ENCODE measurements at regions not wholly inside any gene's neighbourhood (a gene's known extent, or its start where the extent isn't known, plus 50 kb on each side); places are given as distances from the start of the nearest gene placed in this dataset.

DNA sequence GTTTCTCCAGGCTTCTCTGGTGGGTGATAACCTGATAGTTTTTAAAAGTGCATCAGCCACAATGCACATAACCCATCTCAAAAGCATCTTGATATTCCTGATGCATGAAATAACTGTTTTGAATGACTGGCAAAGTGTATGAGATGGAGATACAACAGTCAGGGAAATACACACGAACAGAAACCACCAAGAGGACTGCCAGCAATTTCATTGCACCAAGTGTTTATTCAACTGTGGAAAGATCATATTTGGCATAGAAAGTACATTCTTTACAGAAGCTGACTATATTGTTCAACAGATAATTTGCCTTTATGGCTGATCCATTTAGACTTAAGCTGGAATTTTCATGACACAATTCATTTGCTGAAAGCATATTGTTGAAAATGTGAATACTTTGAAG lies 139.5 kb downstream of the SLIT2 start:
- H3K27ac Mint-ChIP-seq, result no peak overlapping the region

DNA sequence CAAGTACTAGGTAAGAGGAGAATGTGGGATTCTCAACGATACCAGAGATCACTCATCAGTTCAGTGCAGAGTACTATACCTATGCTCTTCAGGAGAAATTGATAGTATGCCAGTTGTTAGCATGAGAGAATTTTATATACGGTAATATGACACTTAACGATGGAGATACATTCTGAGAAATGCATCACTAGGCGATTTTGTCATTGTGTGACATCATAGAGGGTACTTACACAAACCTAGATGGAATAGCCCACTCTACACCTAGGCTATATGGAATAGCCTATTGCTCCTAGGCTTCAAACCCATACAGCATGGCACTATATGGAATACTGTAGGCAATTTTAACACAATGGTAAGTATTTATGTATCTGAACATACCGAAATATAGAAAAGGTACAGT lies 140.2 kb downstream of the SLIT2 start:
- Mint-ChIP-seq H3K27ac (no peak overlapping the region), H3K27me3 (ENCODE audit: low read depth in 2 of 2) (no peaks in the 10 kb centered on the region), H3K4me1 (no peaks in the 10 kb centered on the region), H3K9me3 (no peaks in the 10 kb centered on the region), H3K36me3 (no peaks in the 10 kb centered on the region), H3K4me3 (no peak overlapping the region)
- 86% methylated on average over 5 of the region's 5 CpGs for WGBS (ENCODE audit: insufficient coverage)
- no peaks in the 10 kb centered on the region for H3K4me1 ChIP-seq (ENCODE audit: control insufficient read depth, insufficient read depth, low read length)
- no peaks in the 10 kb centered on the region for H3K27me3 ChIP-seq (ENCODE audit: control insufficient read depth, insufficient read depth, low read length)
- no peaks in the 10 kb centered on the region for H3K36me3 ChIP-seq (ENCODE audit: control insufficient read depth, insufficient read depth, low read length)
- no peak overlapping the region for H3K27ac ChIP-seq (ENCODE audit: low read length)
- ATAC-seq (no peak), DNase-seq (no peak)
- no peaks in the 10 kb centered on the region for H3K9me3 ChIP-seq (ENCODE audit: control insufficient read depth, insufficient read depth, low read length)
- H3K4me3 ChIP-seq (ENCODE audit: low read length), result no peak overlapping the region
- intact Hi-C loops (cut with micrococcal nuclease), result no loop called here
- TF ChIP-seq, protein P1, sequence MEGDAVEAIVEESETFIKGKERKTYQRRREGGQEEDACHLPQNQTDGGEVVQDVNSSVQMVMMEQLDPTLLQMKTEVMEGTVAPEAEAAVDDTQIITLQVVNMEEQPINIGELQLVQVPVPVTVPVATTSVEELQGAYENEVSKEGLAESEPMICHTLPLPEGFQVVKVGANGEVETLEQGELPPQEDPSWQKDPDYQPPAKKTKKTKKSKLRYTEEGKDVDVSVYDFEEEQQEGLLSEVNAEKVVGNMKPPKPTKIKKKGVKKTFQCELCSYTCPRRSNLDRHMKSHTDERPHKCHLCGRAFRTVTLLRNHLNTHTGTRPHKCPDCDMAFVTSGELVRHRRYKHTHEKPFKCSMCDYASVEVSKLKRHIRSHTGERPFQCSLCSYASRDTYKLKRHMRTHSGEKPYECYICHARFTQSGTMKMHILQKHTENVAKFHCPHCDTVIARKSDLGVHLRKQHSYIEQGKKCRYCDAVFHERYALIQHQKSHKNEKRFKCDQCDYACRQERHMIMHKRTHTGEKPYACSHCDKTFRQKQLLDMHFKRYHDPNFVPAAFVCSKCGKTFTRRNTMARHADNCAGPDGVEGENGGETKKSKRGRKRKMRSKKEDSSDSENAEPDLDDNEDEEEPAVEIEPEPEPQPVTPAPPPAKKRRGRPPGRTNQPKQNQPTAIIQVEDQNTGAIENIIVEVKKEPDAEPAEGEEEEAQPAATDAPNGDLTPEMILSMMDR (IDR thresholded peaks at IDR 0.05), result no peak

More for the DNA sequence above, 139.5 kb downstream of the SLIT2 start:
- WGBS (ENCODE audit: insufficient coverage), result 83% methylated on average over 1 of the region's 1 CpG
- ATAC-seq (no peak), DNase-seq (no peak)
- TF ChIP-seq, protein P1 (IDR thresholded peaks at IDR 0.05), result no peak
- Mint-ChIP-seq H3K4me3 (no peak overlapping the region), H3K4me1 (no peaks in the 10 kb centered on the region), H3K9me3 (no peaks in the 10 kb centered on the region), H3K36me3 (no peaks in the 10 kb centered on the region), H3K27me3 (ENCODE audit: low read depth in 2 of 2) (no peaks in the 10 kb centered on the region)
- Histone ChIP-seq H3K9me3 (ENCODE audit: control insufficient read depth, insufficient read depth, low read length) (no peaks in the 10 kb centered on the region), H3K27me3 (ENCODE audit: control insufficient read depth, insufficient read depth, low read length) (no peaks in the 10 kb centered on the region), H3K36me3 (ENCODE audit: control insufficient read depth, insufficient read depth, low read length) (no peaks in the 10 kb centered on the region), H3K4me3 (ENCODE audit: low read length) (no peak overlapping the region), H3K4me1 (ENCODE audit: control insufficient read depth, insufficient read depth, low read length) (no peaks in the 10 kb centered on the region), H3K27ac (ENCODE audit: low read length) (no peak overlapping the region)
- intact Hi-C loops (cut with micrococcal nuclease), result no loop called here

DNA sequence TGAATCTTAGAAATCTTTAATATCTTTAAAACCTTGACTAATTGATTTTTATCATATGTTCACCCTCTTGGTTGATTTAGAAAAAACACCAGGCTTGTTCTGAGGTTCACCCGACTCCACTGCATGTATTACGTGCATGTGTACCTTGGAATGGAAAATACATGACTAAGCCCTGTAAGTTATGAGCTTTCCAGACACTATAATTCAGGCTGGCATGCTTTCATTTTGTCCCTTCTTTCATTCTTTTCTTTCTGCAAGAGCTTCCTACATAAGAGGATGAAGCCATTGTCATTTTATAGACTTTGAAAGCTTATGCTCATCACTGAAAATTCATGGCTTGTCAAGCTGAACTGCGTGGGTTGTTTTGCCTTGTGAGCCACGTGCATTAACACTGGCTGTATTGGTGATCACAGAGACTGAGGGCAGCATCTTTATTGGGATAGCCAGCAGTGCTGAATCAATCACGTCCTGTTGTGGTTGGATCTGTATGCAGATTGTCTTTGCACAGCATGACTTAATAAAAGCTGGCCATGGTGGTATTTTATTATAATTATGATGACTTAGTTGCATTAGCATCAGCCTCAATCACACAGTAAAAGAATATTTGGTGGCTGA lies 141.9 kb downstream of the SLIT2 start:
- no peaks in the 10 kb centered on the region for H3K4me1 Mint-ChIP-seq
- H3K27ac Mint-ChIP-seq, result no peak overlapping the region
- intact Hi-C loops (cut with micrococcal nuclease), result no loop called here
- H3K27me3 ChIP-seq (ENCODE audit: control insufficient read depth, insufficient read depth, low read length), result no peaks in the 10 kb centered on the region
- H3K4me1 ChIP-seq (ENCODE audit: control insufficient read depth, insufficient read depth, low read length), result no peaks in the 10 kb centered on the region
- DNase-seq, result no peak
- no peak for ATAC-seq
- no peaks in the 10 kb centered on the region for H3K36me3 ChIP-seq (ENCODE audit: control insufficient read depth, insufficient read depth, low read length)
- H3K4me3 Mint-ChIP-seq, result no peak overlapping the region
- H3K36me3 Mint-ChIP-seq, result no peaks in the 10 kb centered on the region
- no peaks in the 10 kb centered on the region for H3K27me3 Mint-ChIP-seq (ENCODE audit: low read depth in 2 of 2)
- TF ChIP-seq, protein P1 (IDR thresholded peaks at IDR 0.05), result no peak
- WGBS (ENCODE audit: insufficient coverage), result 68% methylated on average over 5 of the region's 5 CpGs
- no peaks in the 10 kb centered on the region for H3K9me3 Mint-ChIP-seq
- H3K27ac ChIP-seq (ENCODE audit: low read length), result no peak overlapping the region
- no peak overlapping the region for H3K4me3 ChIP-seq (ENCODE audit: low read length)
- H3K9me3 ChIP-seq (ENCODE audit: control insufficient read depth, insufficient read depth, low read length), result no peaks in the 10 kb centered on the region

DNA sequence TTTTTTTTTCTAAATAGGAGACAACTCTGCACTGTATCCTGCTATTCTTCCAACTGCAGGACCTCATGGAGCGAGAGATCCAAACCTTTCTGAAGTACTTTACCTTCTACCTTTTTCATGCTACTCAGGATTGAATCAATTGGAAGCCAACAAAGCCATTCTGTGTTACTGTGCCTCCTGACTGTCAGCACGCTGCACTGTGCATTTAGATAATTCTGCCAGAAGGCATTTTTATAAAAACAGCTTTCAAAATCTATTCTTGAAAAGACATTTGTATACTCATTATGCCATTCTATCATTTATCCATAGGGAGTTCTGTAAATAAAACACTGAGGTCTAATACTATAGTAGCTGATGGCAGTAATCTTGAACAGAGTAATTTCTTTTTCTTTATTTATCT lies 142.8 kb downstream of the SLIT2 start:
- no peaks in the 10 kb centered on the region for H3K9me3 ChIP-seq (ENCODE audit: control insufficient read depth, insufficient read depth, low read length)
- no peaks in the 10 kb centered on the region for H3K36me3 ChIP-seq (ENCODE audit: control insufficient read depth, insufficient read depth, low read length)
- Mint-ChIP-seq H3K9me3 (no peaks in the 10 kb centered on the region), H3K4me3 (no peak overlapping the region), H3K36me3 (no peaks in the 10 kb centered on the region), H3K4me1 (no peaks in the 10 kb centered on the region), H3K27ac (no peak overlapping the region), H3K27me3 (ENCODE audit: low read depth in 2 of 2) (no peaks in the 10 kb centered on the region)
- H3K27ac ChIP-seq (ENCODE audit: low read length), result no peak overlapping the region
- no peaks in the 10 kb centered on the region for H3K4me1 ChIP-seq (ENCODE audit: control insufficient read depth, insufficient read depth, low read length)
- TF ChIP-seq, protein P1 (IDR thresholded peaks at IDR 0.05), result no peak
- ATAC-seq (no peak), DNase-seq (no peak)
- H3K4me3 ChIP-seq (ENCODE audit: low read length), result no peak overlapping the region
- no peaks in the 10 kb centered on the region for H3K27me3 ChIP-seq (ENCODE audit: control insufficient read depth, insufficient read depth, low read length)
- WGBS (ENCODE audit: insufficient coverage), result 75% methylated on average over 2 of the region's 2 CpGs
- intact Hi-C loops (cut with micrococcal nuclease), result no loop called here

Data from natural killer cell (primary cell).